Neural cell (in vitro differentiated cells): ENCODE measurements at regions not wholly inside any gene's neighbourhood (a gene's known extent, or its start where the extent isn't known, plus 50 kb on each side); places are given as distances from the start of the nearest gene placed in this dataset.

Source experiments
- H2AFZ ChIP-seq: fragments of 200-600, 300-800 bp; sonication (generic), shearing (Covaris generic); 2 replicates; pipeline ENCODE4 v1.6.0; 2014; ENCODE audit warnings: low read depth, mild to moderate bottlenecking, antibody characterized with exemption, low read length, moderate library complexity
- H3F3A ChIP-seq: fragments of 200-600 bp; shearing (Covaris generic); 2 replicates; pipeline ENCODE4 v1.6.1; 2016; ENCODE audit warnings: mild to moderate bottlenecking, moderate library complexity, mixed read lengths, antibody characterized with exemption, low read length; ENCODE audit not compliant: insufficient read depth, poor library complexity, severe bottlenecking
- H3K27ac ChIP-seq: fragments of 200-600, 300-800 bp; sonication (generic), shearing (Covaris generic); 2 replicates; pipeline ENCODE4 v1.5.1; 2014; ENCODE audit warnings: mild to moderate bottlenecking, low read length, moderate library complexity
- H3K27me3 ChIP-seq: fragments of 300-800, 200-600 bp; sonication (generic), shearing (Covaris generic); 2 replicates; pipeline ENCODE4 v1.6.0; 2014; ENCODE audit warnings: mild to moderate bottlenecking, low read depth, low read length, moderate library complexity; ENCODE audit not compliant: insufficient read depth
- H3K36me3 ChIP-seq: fragments of 300-800, 200-600 bp; sonication (generic), shearing (Covaris generic); 2 replicates; pipeline ENCODE4 v1.5.1; 2014; ENCODE audit warnings: mild to moderate bottlenecking, antibody characterized with exemption, low read length, moderate library complexity; ENCODE audit not compliant: insufficient read depth
- H3K4me2 ChIP-seq: fragments of 300-800, 200-600 bp; sonication (generic), shearing (Covaris generic); 2 replicates; pipeline ENCODE4 v1.6.0; 2014; ENCODE audit warnings: mild to moderate bottlenecking, low read length
- H3K4me3 ChIP-seq: fragments of 300-800, 200-600 bp; sonication (generic), shearing (Covaris generic); 2 replicates; pipeline ENCODE4 v1.5.1; 2014; ENCODE audit warnings: mild to moderate bottlenecking, low read length, moderate library complexity
- H3K79me2 ChIP-seq: fragments of 200-600 bp; shearing (Covaris generic); replicated peaks from 2 replicates; pipeline ENCODE4 v1.6.0; 2014; ENCODE audit warnings: mild to moderate bottlenecking, low read length, moderate library complexity; ENCODE audit not compliant: insufficient read depth
- H3K9ac ChIP-seq: fragments of 300-800, 200-600 bp; sonication (generic), shearing (Covaris generic); 2 replicates; pipeline ENCODE4 v1.6.1; 2016; ENCODE audit warnings: mild to moderate bottlenecking, low read length, mixed read lengths
- H3K9me2 ChIP-seq: fragments of 200-600 bp; shearing (Covaris generic); 2 replicates; pipeline ENCODE4 v1.6.1; 2016; ENCODE audit warnings: mild to moderate bottlenecking, low read length, mixed read lengths; ENCODE audit not compliant: insufficient read depth
- H3K9me3 ChIP-seq: fragments of 200-600, 300-800 bp; sonication (generic), shearing (Covaris generic); 2 replicates; pipeline ENCODE4 v1.6.1; 2016; ENCODE audit warnings: mild to moderate bottlenecking, mixed run types, low read length, moderate library complexity, mixed read lengths
- H4K20me1 ChIP-seq: fragments of 200-600 bp; shearing (Covaris generic); 2 replicates; pipeline ENCODE4 v1.6.1; 2016; ENCODE audit warnings: mild to moderate bottlenecking, mixed run types; ENCODE audit not compliant: insufficient read depth
- EP300 ChIP-seq: fragments of 450-650 bp; conservative IDR thresholded peaks from 2 replicates; pipeline ENCODE4 v1.6.1; 2014; ENCODE audit warnings: antibody characterized with exemption, mild to moderate bottlenecking, moderate library complexity; ENCODE audit not compliant: poor library complexity, severe bottlenecking
- EZH2 ChIP-seq: fragments of 200-600, 300-800 bp; shearing (Covaris generic), sonication (generic); IDR thresholded peaks from 2 replicates; pipeline ENCODE4 v1.6.1; 2014; ENCODE audit warnings: antibody characterized with exemption, low read length, borderline replicate concordance, mild to moderate bottlenecking; ENCODE audit not compliant: insufficient read depth, poor library complexity, severe bottlenecking
- MXI1 ChIP-seq: fragments of 450-650 bp; conservative IDR thresholded peaks from 2 replicates; pipeline ENCODE4 v1.6.1; 2014; ENCODE audit warnings: antibody characterized with exemption, mild to moderate bottlenecking; ENCODE audit not compliant: poor library complexity, severe bottlenecking
- POLR2AphosphoS5 ChIP-seq: IDR thresholded peaks from 2 replicates; pipeline ENCODE4 v1.6.1; 2012
- RAD21 ChIP-seq: fragments of 450-650 bp; conservative IDR thresholded peaks from 2 replicates; pipeline ENCODE4 v1.6.1; 2014; ENCODE audit warnings: antibody characterized with exemption, mild to moderate bottlenecking, moderate library complexity
- REST ChIP-seq: IDR thresholded peaks from 2 replicates; pipeline ENCODE4 v1.6.1; 2012; ENCODE audit warnings: borderline replicate concordance
- SMC3 ChIP-seq: fragments of 450-650 bp; conservative IDR thresholded peaks from 2 replicates; pipeline ENCODE4 v1.6.1; 2014; ENCODE audit warnings: antibody characterized with exemption, mild to moderate bottlenecking, moderate library complexity; ENCODE audit not compliant: poor library complexity
- TAF1 ChIP-seq: IDR thresholded peaks from 2 replicates; pipeline ENCODE4 v1.6.1; 2012; ENCODE audit warnings: low read depth
- TF ChIP-seq, protein P1 (sequence below): fragments of 450-650 bp; IDR thresholded peaks from 2 replicates; pipeline ENCODE4 v1.5.1; 2014; ENCODE audit warnings: antibody characterized with exemption, mild to moderate bottlenecking, moderate library complexity; ENCODE audit not compliant: poor library complexity, severe bottlenecking

GRCh38 chrX:19183761-19184477 lies 61.7 kb upstream of the ADGRG2 start:
- H2AFZ ChIP-seq = no peak overlapping the region
- no peak overlapping the region for H3K9ac ChIP-seq
- no peak overlapping the region for H3K4me3 ChIP-seq
- no peaks in the 10 kb centered on the region for H3K79me2 ChIP-seq
- no peaks in the 10 kb centered on the region for H3K9me3 ChIP-seq
- H4K20me1 ChIP-seq = no peaks in the 10 kb centered on the region
- no peaks in the 10 kb centered on the region for H3K9me2 ChIP-seq
- H3F3A ChIP-seq = no peaks in the 10 kb centered on the region
- no peak overlapping the region for H3K4me2 ChIP-seq
- H3K36me3 ChIP-seq = no peaks in the 10 kb centered on the region
- TF ChIP-seq POLR2AphosphoS5 = no peak
- no peak for TF ChIP-seq RAD21
- TF ChIP-seq MXI1 = no peak
- H3K27me3 ChIP-seq = no peaks in the 10 kb centered on the region
- H3K27ac ChIP-seq = no peak overlapping the region

DNA sequence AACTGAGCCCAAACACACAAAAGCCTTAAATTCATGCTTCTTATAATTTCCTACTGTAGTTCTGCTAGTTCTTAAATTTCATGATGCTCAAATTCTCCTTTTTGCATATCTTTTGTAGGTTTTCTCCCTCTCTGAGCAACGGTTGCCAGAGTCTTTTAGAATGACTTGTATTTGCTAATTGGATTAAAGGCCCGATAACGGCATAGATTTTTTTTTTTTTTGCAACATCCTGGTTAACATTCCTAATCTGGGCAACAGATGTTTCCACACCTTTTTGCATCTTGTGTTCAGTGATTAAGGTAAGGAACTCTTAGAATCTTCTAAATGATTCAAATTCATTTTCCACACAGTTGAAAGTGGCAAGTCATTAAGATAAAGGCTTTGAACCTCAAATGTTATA lies 66.3 kb upstream of the ADGRG2 start:
- TF ChIP-seq, protein P1, sequence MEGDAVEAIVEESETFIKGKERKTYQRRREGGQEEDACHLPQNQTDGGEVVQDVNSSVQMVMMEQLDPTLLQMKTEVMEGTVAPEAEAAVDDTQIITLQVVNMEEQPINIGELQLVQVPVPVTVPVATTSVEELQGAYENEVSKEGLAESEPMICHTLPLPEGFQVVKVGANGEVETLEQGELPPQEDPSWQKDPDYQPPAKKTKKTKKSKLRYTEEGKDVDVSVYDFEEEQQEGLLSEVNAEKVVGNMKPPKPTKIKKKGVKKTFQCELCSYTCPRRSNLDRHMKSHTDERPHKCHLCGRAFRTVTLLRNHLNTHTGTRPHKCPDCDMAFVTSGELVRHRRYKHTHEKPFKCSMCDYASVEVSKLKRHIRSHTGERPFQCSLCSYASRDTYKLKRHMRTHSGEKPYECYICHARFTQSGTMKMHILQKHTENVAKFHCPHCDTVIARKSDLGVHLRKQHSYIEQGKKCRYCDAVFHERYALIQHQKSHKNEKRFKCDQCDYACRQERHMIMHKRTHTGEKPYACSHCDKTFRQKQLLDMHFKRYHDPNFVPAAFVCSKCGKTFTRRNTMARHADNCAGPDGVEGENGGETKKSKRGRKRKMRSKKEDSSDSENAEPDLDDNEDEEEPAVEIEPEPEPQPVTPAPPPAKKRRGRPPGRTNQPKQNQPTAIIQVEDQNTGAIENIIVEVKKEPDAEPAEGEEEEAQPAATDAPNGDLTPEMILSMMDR = no peak
- TF ChIP-seq SMC3 (no peak), EP300 (no peak), POLR2AphosphoS5 (no peak), EZH2 (no peak), MXI1 (no peak), REST (no peak), TAF1 (no peak)
- Histone ChIP-seq H3K27me3 (no peaks in the 10 kb centered on the region), H3K36me3 (no peaks in the 10 kb centered on the region), H4K20me1 (no peaks in the 10 kb centered on the region), H3K9ac (no peak overlapping the region), H3K4me2 (no peak overlapping the region), H3K79me2 (no peaks in the 10 kb centered on the region), H3F3A (no peaks in the 10 kb centered on the region), H2AFZ (no peak overlapping the region), H3K27ac (no peak overlapping the region), H3K9me2 (no peaks in the 10 kb centered on the region), H3K4me3 (no peak overlapping the region), H3K9me3 (no peaks in the 10 kb centered on the region)
